ENCODE measurements at regions not wholly inside any gene's neighbourhood (a gene's known extent, or its start where the extent isn't known, plus 50 kb on each side); places are given as distances from the start of the nearest gene placed in this dataset.
"Not testable (repeated sequence)": the region's sequence is repeated elsewhere in the genome, so short reads cannot be mapped to it uniquely, and the experiment has no call there.

- no peaks in the 10 kb centered on the region for H3K36me3 ChIP-seq
- 35 to 39% (median 38%) methylated on average over 14 of the region's 14 CpGs for WGBS, 3 donors
- TF ChIP-seq, protein P1, sequence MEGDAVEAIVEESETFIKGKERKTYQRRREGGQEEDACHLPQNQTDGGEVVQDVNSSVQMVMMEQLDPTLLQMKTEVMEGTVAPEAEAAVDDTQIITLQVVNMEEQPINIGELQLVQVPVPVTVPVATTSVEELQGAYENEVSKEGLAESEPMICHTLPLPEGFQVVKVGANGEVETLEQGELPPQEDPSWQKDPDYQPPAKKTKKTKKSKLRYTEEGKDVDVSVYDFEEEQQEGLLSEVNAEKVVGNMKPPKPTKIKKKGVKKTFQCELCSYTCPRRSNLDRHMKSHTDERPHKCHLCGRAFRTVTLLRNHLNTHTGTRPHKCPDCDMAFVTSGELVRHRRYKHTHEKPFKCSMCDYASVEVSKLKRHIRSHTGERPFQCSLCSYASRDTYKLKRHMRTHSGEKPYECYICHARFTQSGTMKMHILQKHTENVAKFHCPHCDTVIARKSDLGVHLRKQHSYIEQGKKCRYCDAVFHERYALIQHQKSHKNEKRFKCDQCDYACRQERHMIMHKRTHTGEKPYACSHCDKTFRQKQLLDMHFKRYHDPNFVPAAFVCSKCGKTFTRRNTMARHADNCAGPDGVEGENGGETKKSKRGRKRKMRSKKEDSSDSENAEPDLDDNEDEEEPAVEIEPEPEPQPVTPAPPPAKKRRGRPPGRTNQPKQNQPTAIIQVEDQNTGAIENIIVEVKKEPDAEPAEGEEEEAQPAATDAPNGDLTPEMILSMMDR (IDR thresholded peaks at IDR 0.05): peak; percentile 85 to 86 (median 86)
- TF ChIP-seq POLR2A (IDR thresholded peaks at IDR 0.05): no peak
- no peaks in the 10 kb centered on the region for H3K9me3 ChIP-seq
- DNase-seq: peak; percentile 70 to 86 (median 81)
- no peaks in the 10 kb centered on the region for H3K4me1 ChIP-seq (ENCODE audit: insufficient read depth)
- no peak overlapping the region for H3K4me3 ChIP-seq
- intact Hi-C loops (cut with DNase I): loop anchor here in 2 of 4 donors (10.0 kb wide), 3 partner anchors 570 to 820 kb away; no protein-coding TSS in a partner anchor
- no peaks in the 10 kb centered on the region for H3K27me3 ChIP-seq
- H3K27ac ChIP-seq: no peak overlapping the region
Measured at GRCh38 chr1:228664399-228664914, 70.8 kb upstream of the RHOU start.

GRCh38 chr1:228666686-228667623 lies 68.3 kb upstream of the RHOU start:
- no peaks in the 10 kb centered on the region for H3K36me3 ChIP-seq
- no peaks in the 10 kb centered on the region for H3K27me3 ChIP-seq
- no peak overlapping the region for H3K27ac ChIP-seq
- WGBS, 3 donors: 74 to 82% (median 81%) methylated on average over 6 of the region's 6 CpGs
- intact Hi-C loops (cut with DNase I): loop anchor here (5.0 to 10.0 kb wide), 5 partner anchors 568 to 818 kb away; no protein-coding TSS in a partner anchor
- H3K4me1 ChIP-seq (ENCODE audit: insufficient read depth): no peaks in the 10 kb centered on the region
- no peaks in the 10 kb centered on the region for H3K9me3 ChIP-seq
- TF ChIP-seq POLR2A (IDR thresholded peaks at IDR 0.05): no peak
- H3K4me3 ChIP-seq: no peak overlapping the region
- no peak for DNase-seq

- intact Hi-C loops (cut with DNase I): loop anchor here (5.0 to 10.0 kb wide), 5 partner anchors 566 to 816 kb away; no protein-coding TSS in a partner anchor
- WGBS, 3 donors: 81 to 84% (median 82%) methylated on average over 5 of the region's 5 CpGs
- Histone ChIP-seq H3K27ac (no peak overlapping the region), H3K4me1 (ENCODE audit: insufficient read depth) (no peaks in the 10 kb centered on the region), H3K9me3 (no peaks in the 10 kb centered on the region), H3K27me3 (no peaks in the 10 kb centered on the region), H3K4me3 (no peak overlapping the region), H3K36me3 (no peaks in the 10 kb centered on the region)
- TF ChIP-seq, protein P1 (IDR thresholded peaks at IDR 0.05): no peak
- TF ChIP-seq POLR2A (IDR thresholded peaks at IDR 0.05) (no peak), EP300 (IDR thresholded peaks at IDR 0.05) (no peak)
- DNase-seq: no peak
Measured at GRCh38 chr1:228668553-228669241, 66.6 kb upstream of the RHOU start.

DNA sequence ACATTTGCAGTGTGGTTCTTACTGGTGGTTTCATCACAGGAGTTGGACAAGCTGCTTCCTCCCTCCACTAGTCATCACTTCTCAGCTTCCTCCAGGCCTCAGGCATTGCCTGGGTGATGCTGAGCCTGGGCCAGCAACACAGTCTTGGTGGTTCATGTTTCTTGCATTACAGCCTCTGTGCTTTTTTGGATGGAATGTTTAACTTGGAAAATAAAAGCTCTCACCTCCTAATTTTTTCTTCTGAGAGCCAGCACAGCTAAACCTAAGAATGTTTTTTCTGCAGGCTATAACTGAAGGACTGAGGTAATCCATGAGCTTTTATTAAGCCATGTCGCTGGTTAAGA lies 66.1 kb upstream of the RHOU start:
- Histone ChIP-seq H3K27me3 (no peaks in the 10 kb centered on the region), H3K9me3 (no peaks in the 10 kb centered on the region), H3K4me1 (ENCODE audit: insufficient read depth) (no peaks in the 10 kb centered on the region), H3K36me3 (no peaks in the 10 kb centered on the region), H3K4me3 (no peak overlapping the region), H3K27ac (no peak overlapping the region)
- TF ChIP-seq EP300 (IDR thresholded peaks at IDR 0.05) (no peak), POLR2A (IDR thresholded peaks at IDR 0.05) (no peak)
- TF ChIP-seq, protein P1 (IDR thresholded peaks at IDR 0.05): no peak
- DNase-seq: no peak
- whole genome bisulfite sequencing, 3 donors: 73 to 95% (median 91%) methylated on average over 1 of the region's 1 CpG
- intact Hi-C loops (cut with DNase I): loop anchor here (5.0 to 10.0 kb wide), 5 partner anchors 566 to 816 kb away; no protein-coding TSS in a partner anchor

GRCh38 chr1:228681076-228681565 lies 54.2 kb upstream of the RHOU start:
- WGBS, 3 donors: 54 to 65% (median 64%) methylated on average over 9 of the region's 9 CpGs
- H3K9me3 ChIP-seq; H3K4me1 ChIP-seq (ENCODE audit: insufficient read depth); H3K36me3 ChIP-seq; H3K4me3 ChIP-seq; H3K27me3 ChIP-seq; H3K27ac ChIP-seq; intact Hi-C loops (cut with DNase I); DNase-seq: not testable (repeated sequence)

Measured in ovary (tissue), 7 donors.